Activated CD8-positive, alpha-beta memory T cell treated with anti-CD3 and anti-CD28 coated beads for 1 hour (primary cell): ENCODE measurements at regions not wholly inside any gene's neighbourhood (a gene's known extent, or its start where the extent isn't known, plus 50 kb on each side); places are given as distances from the start of the nearest gene placed in this dataset.

Source experiments
- DNase-seq, 2 donors: peaks; one replicate each; pipeline ENCODE4 v3.0.0-alpha.2; 2020; ENCODE audit warnings: low read depth in 1 of 2; ENCODE audit errors: extremely low read depth in 1 of 2

GRCh38 chr12:62128175-62128975 is 131.8 kb upstream of the USP15 start:
- DNase-seq: no peak

GRCh38 chr12:62129291-62129690 is 130.9 kb upstream of the USP15 start:
- no peak for DNase-seq

- no peak for DNase-seq
These were observed 129.8 kb upstream of the USP15 start for GRCh38 chr12:62130402-62130801.

GRCh38 chr12:62130834-62131552 is 129.2 kb upstream of the USP15 start:
- DNase-seq: no peak

- DNase-seq: no peak
These were observed 126.8 kb upstream of the USP15 start for GRCh38 chr12:62133440-62133839.

GRCh38 chr12:62135553-62136200 is 124.5 kb upstream of the USP15 start:
- DNase-seq: no peak

GRCh38 chr12:62136496-62136895 is 123.7 kb upstream of the USP15 start:
- no peak for DNase-seq

GRCh38 chr12:62138527-62138926 is 121.7 kb upstream of the USP15 start:
- no peak for DNase-seq

- no peak for DNase-seq
These were observed 113.9 kb upstream of the USP15 start for GRCh38 chr12:62146318-62146717.

- no peak for DNase-seq
These were observed 102.2 kb upstream of the USP15 start for GRCh38 chr12:62158013-62158412.

- no peak for DNase-seq
These were observed 101.5 kb upstream of the USP15 start for GRCh38 chr12:62158461-62159360.

GRCh38 chr12:62162214-62162613 is 98.0 kb upstream of the USP15 start:
- DNase-seq: no peak

GRCh38 chr12:62163368-62163767 is 96.8 kb upstream of the USP15 start:
- no peak for DNase-seq

GRCh38 chr12:62164036-62164435 is 96.2 kb upstream of the USP15 start:
- no peak for DNase-seq

- DNase-seq: no peak
These were observed 93.7 kb upstream of the USP15 start for GRCh38 chr12:62166525-62166924.

- no peak for DNase-seq
These were observed 91.8 kb upstream of the USP15 start for GRCh38 chr12:62168411-62168810.

GRCh38 chr12:62170241-62170640 is 90.0 kb upstream of the USP15 start:
- no peak for DNase-seq

- DNase-seq: no peak
These were observed 69.3 kb upstream of the USP15 start for GRCh38 chr12:62190689-62191490.

GRCh38 chr12:62191491-62192179 is 68.6 kb upstream of the USP15 start:
- no peak for DNase-seq
